NCI-H2081 (cell line): ENCODE measurements at regions not wholly inside any gene's neighbourhood (a gene's known extent, or its start where the extent isn't known, plus 50 kb on each side); places are given as distances from the start of the nearest gene placed in this dataset.
"Not testable (repeated sequence)": the region's sequence is repeated elsewhere in the genome, so short reads cannot be mapped to it uniquely, and the experiment has no call there.

Experiments
- DNase-seq, 2 experiments: peaks; one replicate each; lab custom pipeline; 2025; lab: John Stamatoyannopoulos, UW

DNA sequence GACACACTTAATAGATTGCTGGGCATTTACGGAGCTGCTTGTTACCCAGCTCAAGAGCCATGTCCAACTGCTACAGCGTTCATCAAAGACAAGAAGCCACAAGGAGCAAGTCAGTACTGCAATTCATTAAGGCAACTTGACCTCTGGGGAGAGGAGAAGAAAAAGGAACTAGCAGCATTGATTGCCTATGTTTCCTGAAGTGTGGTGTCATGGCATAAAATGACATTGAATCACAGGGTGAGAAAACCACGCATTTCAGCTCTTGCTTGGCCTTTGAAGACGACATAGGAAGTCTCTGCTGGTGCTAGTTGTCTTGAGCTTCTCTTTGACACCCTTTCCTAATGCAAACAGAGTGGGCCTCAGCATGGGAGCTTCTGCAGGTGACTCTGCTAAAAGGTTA is 139.1 kb downstream of the CDH26 start:
- DNase-seq, result no peak

DNA sequence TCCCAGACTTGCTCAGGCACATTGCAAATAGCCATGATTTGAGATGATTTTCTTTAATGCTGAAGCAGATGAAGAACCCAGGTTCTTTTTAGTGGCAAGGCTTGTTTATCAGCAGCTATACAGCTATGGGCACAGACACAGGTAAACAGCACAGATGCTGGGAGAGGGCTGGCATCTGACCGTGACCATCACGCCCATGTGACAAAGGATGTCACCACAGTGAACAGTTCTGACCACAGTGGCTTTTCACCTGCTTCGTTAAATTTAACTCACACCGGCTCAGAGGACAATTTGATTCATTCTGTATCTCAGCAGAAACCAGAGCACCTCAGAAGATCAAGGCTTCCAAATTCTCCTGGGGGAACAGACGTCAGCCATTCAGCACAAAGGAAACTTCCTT is 142.6 kb downstream of the CDH26 start:
- DNase-seq, result no peak

GRCh38 chr20:60101201-60101890 is 143.1 kb downstream of the CDH26 start:
- no peak for DNase-seq

GRCh38 chr20:60101891-60102281 is 143.7 kb downstream of the CDH26 start:
- no peak for DNase-seq

- no peak for DNase-seq
Measured at GRCh38 chr20:60102665-60103210, 144.5 kb downstream of the CDH26 start.

DNA sequence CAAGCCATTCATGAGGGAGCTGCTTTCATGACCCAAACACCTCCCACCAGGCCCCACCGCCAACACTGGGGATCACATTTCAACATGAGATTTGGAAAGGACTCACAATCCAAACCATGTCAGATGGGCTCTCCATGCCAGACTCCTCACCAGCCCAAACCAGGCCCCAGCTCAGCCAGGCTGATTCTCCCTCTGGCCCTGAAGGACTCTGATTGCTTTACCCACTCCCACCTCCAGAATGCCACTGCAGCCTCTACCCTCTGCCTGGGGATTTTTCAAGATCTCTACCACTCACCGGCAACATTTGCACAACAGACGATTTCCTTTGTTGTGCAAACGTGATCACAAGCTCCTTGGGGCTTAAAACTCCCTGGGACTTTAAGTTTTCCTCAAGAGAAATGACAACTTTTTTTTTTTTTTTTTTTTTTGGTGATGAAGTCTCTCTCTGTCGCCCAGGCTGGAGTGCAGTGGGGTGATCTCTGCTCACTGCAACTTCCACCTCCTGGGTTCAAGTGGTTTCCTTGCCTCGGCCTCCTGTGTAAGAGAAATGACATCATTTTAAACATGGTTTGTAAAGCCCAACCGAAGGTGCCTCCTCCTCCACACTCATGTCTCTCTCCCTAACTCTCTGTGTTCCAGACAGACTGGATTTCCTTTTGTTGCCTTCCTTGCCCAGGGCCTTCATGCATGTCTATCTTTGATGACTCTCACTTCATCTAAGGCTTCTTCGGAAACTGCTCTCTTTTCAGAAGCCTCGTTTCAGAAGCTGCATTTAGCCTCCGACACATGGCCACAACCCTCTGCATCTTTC is 147.0 kb downstream of the CDH26 start:
- no peak for DNase-seq

DNA sequence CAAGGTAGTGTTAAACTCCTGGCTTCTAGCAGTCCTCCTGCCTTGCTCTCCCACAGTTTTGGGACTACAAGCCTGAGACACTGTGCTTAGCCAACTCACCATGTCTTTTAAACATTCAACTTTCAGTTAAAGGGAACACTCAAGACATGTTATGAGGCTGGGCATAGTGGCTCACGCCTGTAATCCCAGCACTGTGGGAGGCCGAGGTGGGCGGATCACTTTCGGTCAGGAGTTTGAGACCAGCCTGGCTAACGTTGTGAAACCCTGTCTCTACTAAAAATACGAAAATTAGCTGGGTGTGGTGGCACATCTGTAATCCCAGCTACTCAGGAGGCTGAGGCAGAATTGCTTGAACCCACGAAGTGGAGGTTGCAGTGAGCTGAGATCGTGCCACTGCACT is 148.0 kb downstream of the CDH26 start:
- DNase-seq, result not testable (repeated sequence)

DNA sequence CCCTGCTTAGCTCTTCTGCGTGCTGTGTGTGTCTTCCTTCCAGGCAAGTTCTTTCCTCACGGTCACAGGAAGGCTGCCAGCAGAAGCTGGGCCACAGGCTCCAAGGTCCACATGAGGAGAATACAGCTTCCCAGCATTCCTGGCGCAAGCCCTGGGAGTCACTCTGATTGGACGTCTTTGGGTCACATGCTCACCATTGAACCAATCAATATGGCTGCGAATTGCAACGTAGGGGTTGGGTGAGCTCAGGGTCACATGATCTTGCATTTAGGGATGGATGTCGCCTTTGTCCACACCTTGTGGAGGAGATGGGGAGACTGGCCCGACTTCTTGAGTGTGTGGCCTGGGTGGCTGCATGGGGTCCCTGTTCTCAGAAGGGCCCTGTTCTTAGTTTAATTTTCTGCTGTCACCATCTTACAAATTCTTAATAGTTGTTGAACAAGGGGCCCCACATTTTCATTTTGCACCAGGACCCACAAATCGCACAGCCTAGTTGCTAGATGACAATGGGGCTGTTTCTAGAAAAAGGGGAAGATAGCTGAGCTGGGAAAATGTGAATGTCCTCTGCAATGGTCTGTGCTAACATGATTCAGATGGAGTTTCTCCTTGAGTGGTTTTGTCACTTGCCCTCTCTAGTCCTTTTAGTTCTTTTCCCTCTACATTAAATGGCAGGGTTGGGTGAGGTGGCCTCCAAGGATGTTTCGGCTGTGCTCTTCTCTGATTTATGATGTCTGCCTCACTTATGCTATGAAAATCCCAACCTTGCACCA is 149.6 kb downstream of the CDH26 start:
- no peak for DNase-seq

DNA sequence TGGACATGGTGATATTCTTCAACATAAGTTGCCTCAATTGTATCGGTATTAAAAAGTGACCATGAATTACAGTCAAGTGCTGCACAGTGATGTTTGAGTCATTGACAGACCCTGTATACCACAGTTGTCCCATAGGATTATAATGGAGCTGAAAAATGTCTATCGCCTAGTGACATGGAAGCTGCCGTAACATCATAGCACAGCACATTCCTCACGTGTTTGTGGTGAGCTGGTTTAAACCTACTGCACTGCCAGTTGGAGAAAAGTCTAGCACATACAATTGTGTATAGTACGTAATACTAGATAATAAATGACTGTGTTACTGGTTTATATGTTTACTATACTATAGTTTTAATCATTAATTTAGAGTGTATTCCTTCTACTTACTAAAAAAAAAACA is 150.2 kb downstream of the CDH26 start:
- DNase-seq, result no peak

- DNase-seq, result no peak
Measured at GRCh38 chr20:60113024-60113724, 155.0 kb downstream of the CDH26 start.

- DNase-seq, result no peak
Measured at GRCh38 chr20:60113771-60114170, 155.5 kb downstream of the CDH26 start.

- no peak for DNase-seq
Measured at GRCh38 chr20:60115451-60115850, 157.2 kb downstream of the CDH26 start.

DNA sequence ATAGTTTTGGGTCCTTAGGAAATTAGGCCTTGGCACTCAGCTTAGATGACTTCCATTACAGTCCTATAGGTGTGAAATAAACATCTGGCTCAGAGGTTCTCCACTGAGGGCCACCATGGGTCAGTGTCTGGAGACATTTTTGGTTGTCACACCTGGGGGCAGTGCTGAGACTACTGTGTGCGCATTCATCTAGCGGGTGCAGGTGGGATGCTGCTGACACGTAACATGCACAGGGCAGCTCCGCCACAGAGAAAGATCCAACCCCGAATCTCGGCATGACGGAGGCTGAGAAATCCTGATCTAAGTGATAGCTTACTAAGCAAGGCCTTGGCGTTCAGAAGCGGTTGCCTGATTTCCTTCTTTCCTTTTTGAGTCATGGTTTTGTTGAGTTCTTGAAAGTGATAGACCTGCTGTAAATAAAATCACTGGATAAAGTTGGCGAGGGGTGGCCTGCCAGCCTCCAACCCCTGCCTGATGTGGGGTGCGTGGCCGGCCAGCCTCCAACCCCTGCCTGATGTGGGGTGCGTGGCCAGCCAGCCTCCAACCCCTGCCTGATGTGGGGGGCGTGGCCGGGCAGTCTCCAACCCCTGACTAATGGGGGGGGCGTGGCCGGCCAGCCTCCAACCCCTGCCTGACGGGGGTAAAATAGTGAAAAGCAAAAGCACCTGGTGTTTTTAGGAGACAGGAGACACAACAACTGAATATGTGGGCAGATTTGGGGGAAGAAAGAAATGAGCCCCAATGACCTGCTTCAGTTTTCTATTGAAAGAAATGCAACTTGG is 158.1 kb downstream of the CDH26 start:
- no peak for DNase-seq

GRCh38 chr20:60117065-60117464 is 158.8 kb downstream of the CDH26 start:
- DNase-seq, result no peak

DNA sequence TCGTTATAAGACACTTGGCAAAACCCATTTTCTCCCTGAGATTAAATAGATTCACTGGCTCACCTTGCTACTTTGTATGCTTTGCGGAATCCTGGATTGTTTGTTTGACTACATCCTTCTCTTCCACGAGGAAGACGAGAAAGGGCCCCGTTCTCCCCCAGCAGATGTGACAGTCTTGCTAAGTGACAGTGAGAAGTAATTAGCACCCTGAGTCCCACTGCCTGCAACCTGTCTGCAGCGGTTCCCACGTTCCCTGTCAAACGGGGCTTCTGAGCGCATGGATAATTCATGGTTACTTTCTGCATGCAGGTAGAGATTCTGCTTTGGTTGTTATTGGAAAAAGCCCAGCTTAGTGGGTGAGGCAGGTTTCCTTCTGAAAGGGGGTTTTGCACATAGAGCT is 163.7 kb downstream of the CDH26 start:
- DNase-seq, result no peak

DNA sequence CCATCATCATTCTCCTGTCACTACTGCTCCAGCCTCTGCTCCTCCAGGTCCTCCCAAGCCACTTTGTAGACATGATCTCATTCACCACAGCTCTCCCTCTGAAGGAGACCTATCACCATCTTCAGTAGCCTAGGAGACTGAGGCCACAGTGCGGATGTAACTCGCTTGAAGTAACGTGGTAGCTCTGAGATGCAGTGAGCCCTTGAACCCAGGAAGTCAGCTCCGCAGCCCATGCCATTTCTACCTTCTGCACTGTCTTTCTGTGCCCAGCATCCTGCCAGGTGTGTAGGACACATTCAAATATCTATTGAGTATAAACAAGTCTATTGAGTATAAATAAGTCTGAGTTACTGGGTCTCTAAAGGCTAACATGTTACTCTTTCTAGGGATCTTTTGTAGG is 164.4 kb downstream of the CDH26 start:
- DNase-seq, result no peak

- no peak for DNase-seq
Measured at GRCh38 chr20:60123096-60123495, 164.9 kb downstream of the CDH26 start.

DNA sequence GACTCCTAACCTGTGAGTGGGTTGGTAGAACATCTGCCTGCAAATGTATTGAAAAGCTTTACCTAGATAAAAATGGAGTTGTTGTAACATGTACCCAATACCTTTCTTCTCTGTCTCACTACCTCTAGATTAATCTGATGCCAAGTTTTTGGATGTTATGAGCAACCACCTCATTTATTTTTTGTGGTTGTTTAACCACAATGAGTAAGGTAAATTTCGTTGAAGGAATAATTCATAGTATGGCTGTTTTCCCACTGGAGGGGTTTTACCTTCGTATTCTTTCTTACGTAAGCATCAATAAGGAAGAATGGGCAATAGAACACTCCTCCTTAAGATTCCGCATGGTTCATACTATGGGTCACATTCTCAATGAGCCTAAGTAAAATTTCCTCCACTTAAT is 165.4 kb downstream of the CDH26 start:
- DNase-seq, result no peak

DNA sequence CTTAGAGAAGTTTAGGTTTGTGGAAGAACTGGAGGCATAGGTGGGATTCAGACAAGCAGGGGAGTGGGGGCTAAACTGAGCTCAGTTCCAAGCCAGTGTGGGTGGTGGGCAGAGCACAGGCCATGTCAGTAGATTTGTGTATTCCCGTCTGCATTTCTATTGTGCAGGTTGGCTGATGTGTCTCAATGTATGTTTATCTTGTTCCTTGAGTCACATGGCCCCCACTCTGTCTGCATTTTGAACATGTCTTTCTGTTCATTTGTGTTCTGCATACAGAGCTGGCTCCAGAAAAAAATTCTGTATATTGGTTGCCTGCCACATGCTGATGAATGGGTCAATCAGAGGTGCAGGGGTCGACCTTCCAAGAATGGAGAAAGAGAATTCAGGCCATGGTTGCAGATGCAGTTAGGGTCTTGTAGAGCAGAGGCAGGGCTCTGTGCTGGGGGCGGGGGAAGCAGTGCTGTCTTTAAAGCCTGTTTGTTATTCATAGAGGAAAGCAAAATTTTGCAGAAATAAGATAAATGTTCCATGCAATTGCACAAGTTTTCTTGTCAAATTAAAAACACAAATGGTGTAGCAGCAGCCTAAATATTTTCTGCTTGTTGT is 166.7 kb downstream of the CDH26 start:
- DNase-seq, result no peak

DNA sequence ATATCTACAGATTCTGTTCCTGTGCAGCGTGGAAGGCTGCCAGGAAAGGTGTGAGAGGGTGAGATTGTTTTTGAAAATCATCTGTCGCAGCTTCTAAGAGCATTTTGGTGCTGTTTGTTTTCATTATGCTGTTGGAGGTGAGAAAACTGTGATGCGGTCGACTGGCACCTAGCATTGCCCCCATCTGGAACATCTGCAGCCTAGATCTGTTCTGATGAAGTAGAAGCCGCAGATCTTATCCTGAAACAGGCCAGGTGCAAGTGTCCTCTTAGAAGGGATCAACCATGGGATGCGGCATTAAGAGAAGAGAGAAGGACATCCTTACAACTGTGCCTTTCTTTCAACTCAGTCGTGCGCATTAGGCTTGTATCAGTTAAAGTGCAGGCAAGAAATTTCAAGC is 167.3 kb downstream of the CDH26 start:
- no peak for DNase-seq

DNA sequence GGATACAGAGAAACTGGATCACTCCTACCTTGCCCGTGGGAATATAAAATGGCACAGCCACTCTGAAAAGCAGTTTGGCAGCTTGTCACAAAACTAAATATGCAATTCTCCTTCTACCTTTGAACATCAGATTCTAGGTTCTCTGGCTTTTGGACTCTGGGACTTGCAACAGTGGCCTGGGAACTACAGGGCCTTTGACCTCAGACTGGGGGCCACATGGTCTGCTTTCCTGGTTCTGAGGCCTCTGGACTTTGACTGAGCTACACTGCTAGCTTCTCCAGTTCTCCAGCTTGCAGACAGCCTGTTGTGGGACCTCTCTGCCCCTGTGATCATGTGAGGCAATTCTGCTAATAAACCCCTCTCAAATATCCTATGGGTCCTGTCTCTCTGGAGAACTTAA is 168.8 kb downstream of the CDH26 start:
- no peak for DNase-seq
